Breast epithelium (tissue), 4 donors: ENCODE measurements at regions not wholly inside any gene's neighbourhood (a gene's known extent, or its start where the extent isn't known, plus 50 kb on each side); places are given as distances from the start of the nearest gene placed in this dataset.

ENCODE experiments used
- DNase-seq, 2 donors: peaks; one replicate each; pipeline ENCODE4 v3.0.0-alpha.2; 2019; ENCODE audit warnings: low spot score in 2 of 2
- H3K27ac ChIP-seq, 2 donors: fragments of 200-600 bp; sonication (generic) in 1 of 2; one replicate each; pipeline ENCODE4 v1.5.1; 2016 to 2019; ENCODE audit warnings: mild to moderate bottlenecking in 1 of 2
- H3K27me3 ChIP-seq, 2 donors: fragments of 200-600 bp; sonication (generic) in 1 of 2; one replicate each; pipeline versions ENCODE4 v1.5.1 to v1.6.0; 2017 to 2019; ENCODE audit warnings: control low read depth in 1 of 2, mild to moderate bottlenecking in 1 of 2
- H3K36me3 ChIP-seq: fragments of 200-600 bp; one replicate; pipeline ENCODE4 v1.5.1; 2019
- H3K4me1 ChIP-seq, 2 donors: fragments of 200-600 bp; sonication (generic); one replicate each; pipeline ENCODE4 v1.5.1; 2016 to 2019; ENCODE audit warnings: control low read depth in 1 of 2
- H3K4me3 ChIP-seq, 3 donors: fragments of 200-600 bp; sonication (generic); 1 replicate in 2 of 3; 2 replicates in 1 of 3; pipeline ENCODE4 v1.5.1; 2016 to 2019; ENCODE audit warnings: mild to moderate bottlenecking in 3 of 3, moderate library complexity in 2 of 3
- H3K9me3 ChIP-seq, 2 donors: fragments of 200-600 bp; sonication (generic) in 1 of 2; one replicate each; pipeline ENCODE4 v1.5.1; 2016 to 2019; ENCODE audit warnings: control low read depth in 1 of 2
- CTCF ChIP-seq, 3 donors: fragments of 450-650 bp; IDR thresholded peaks; one replicate each; pipeline ENCODE4 v1.5.1; 2016 to 2017; ENCODE audit warnings: antibody characterized with exemption in 3 of 3, mild to moderate bottlenecking in 3 of 3, moderate library complexity in 3 of 3
- POLR2A ChIP-seq: fragments of 450-650 bp; IDR thresholded peaks from one replicate; pipeline ENCODE4 v1.6.1; 2016; ENCODE audit warnings: antibody characterized with exemption, mild to moderate bottlenecking, moderate library complexity
- POLR2AphosphoS5 ChIP-seq, 3 donors: sonication (generic); formaldehyde crosslinking; IDR thresholded peaks; one replicate each; pipeline ENCODE4 v1.6.1; 2017; ENCODE audit warnings: antibody characterized with exemption in 3 of 3
- intact Hi-C: fragments of 100-400 bp; cut with DNase I; formaldehyde crosslinking; loops from one replicate; pipeline ENCODE4 v1.15.1; 2023; ENCODE audit warnings: low total_unique reads

GRCh38 chr1:37233606-37234005, 199.3 kb upstream of the GRIK3 start:
- Histone ChIP-seq H3K36me3 (no peaks in the 10 kb centered on the region), H3K4me3 (no peak overlapping the region), H3K9me3 (peaks cover 0 to 6% of the 10 kb centered on the region in 2 donors), H3K4me1 (no peaks in the 10 kb centered on the region), H3K27me3 (no peaks in the 10 kb centered on the region), H3K27ac (no peak overlapping the region)
- intact Hi-C loops: no loop called here
- DNase-seq: no peak
- TF ChIP-seq POLR2AphosphoS5 (IDR thresholded peaks at IDR 0.05) (no peak), CTCF (IDR thresholded peaks at IDR 0.05) (no peak)

- no peak for TF ChIP-seq POLR2AphosphoS5 (IDR thresholded peaks at IDR 0.05)
- TF ChIP-seq CTCF (IDR thresholded peaks at IDR 0.05): no peak
- no peak for TF ChIP-seq POLR2A
- no peak overlapping the region for H3K27ac ChIP-seq
Measured at GRCh38 chr1:37234941-37235418, 200.7 kb upstream of the GRIK3 start.

GRCh38 chr1:37237948-37238347, 203.6 kb upstream of the GRIK3 start:
- Histone ChIP-seq H3K27me3 (peaks cover 0 to 5% of the 10 kb centered on the region in 2 donors), H3K4me1 (no peaks in the 10 kb centered on the region), H3K9me3 (no peaks in the 10 kb centered on the region), H3K4me3 (no peak overlapping the region), H3K27ac (no peak overlapping the region), H3K36me3 (no peaks in the 10 kb centered on the region)
- no peak for DNase-seq
- intact Hi-C loops: no loop called here
- TF ChIP-seq POLR2AphosphoS5 (IDR thresholded peaks at IDR 0.05): no peak
- no peak for TF ChIP-seq CTCF (IDR thresholded peaks at IDR 0.05)
- TF ChIP-seq POLR2A: no peak

More at GRCh38 chr1:37234941-37235418, 200.7 kb upstream of the GRIK3 start:
- intact Hi-C loops: no loop called here
- peaks cover 0 to 6% of the 10 kb centered on the region in 2 donors for H3K9me3 ChIP-seq
- DNase-seq: no peak
- no peak overlapping the region for H3K4me3 ChIP-seq
- no peaks in the 10 kb centered on the region for H3K36me3 ChIP-seq
- no peaks in the 10 kb centered on the region for H3K4me1 ChIP-seq
- no peaks in the 10 kb centered on the region for H3K27me3 ChIP-seq

- no peaks in the 10 kb centered on the region for H3K36me3 ChIP-seq
- H3K4me3 ChIP-seq: no peak overlapping the region
- intact Hi-C loops: no loop called here
- no peaks in the 10 kb centered on the region for H3K4me1 ChIP-seq
- H3K27me3 ChIP-seq: peaks cover 0 to 5% of the 10 kb centered on the region in 2 donors
- H3K27ac ChIP-seq: no peak overlapping the region
- no peak for TF ChIP-seq POLR2AphosphoS5 (IDR thresholded peaks at IDR 0.05)
- TF ChIP-seq POLR2A: no peak
- no peak for TF ChIP-seq CTCF (IDR thresholded peaks at IDR 0.05)
- no peak for DNase-seq
- H3K9me3 ChIP-seq: no peaks in the 10 kb centered on the region
Measured at GRCh38 chr1:37238364-37239224, 204.3 kb upstream of the GRIK3 start.

GRCh38 chr1:37239225-37239740, 205.0 kb upstream of the GRIK3 start:
- Histone ChIP-seq H3K36me3 (no peaks in the 10 kb centered on the region), H3K27ac (no peak overlapping the region), H3K4me1 (no peaks in the 10 kb centered on the region), H3K27me3 (peaks cover 0 to 5% of the 10 kb centered on the region in 2 donors), H3K9me3 (no peaks in the 10 kb centered on the region), H3K4me3 (no peak overlapping the region)
- intact Hi-C loops: no loop called here
- DNase-seq: no peak
- no peak for TF ChIP-seq POLR2A
- no peak for TF ChIP-seq CTCF (IDR thresholded peaks at IDR 0.05)
- TF ChIP-seq POLR2AphosphoS5 (IDR thresholded peaks at IDR 0.05): no peak
